GM19452 (cell line): ENCODE measurements at regions not wholly inside any gene's neighbourhood (a gene's known extent, or its start where the extent isn't known, plus 50 kb on each side); places are given as distances from the start of the nearest gene placed in this dataset.

ENCODE experiments used
- ATAC-seq: cut with Tn5 transposase; IDR thresholded peaks from one replicate; pipeline ENCODE4 v1.9.1; 2021; ENCODE audit not compliant: unreplicated experiment

GRCh38 chr4:11268149-11268548 lies 160.5 kb downstream of the HS3ST1 start:
- ATAC-seq = no peak

GRCh38 chr4:11264841-11265240 lies 163.9 kb downstream of the HS3ST1 start:
- ATAC-seq = no peak

DNA sequence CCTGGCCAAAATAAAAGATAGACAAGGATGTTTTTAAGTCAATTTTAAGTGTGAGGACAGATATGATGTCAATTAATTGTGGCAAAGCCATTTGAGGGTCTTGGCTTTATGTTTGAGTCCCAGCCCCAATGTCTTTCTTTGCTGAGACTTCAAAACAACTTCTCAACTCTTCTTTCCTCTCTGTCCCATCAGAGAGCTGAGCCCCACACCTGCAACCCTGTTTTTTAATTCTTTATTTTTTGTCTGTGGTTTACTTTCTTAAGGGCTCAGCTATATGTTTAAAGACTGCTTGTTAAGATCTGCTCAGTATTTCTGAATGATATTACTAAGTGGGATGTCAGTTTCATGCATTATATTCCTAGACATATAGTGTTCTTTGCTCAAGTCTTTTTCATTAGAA lies 164.3 kb downstream of the HS3ST1 start:
- no peak for ATAC-seq

- no peak for ATAC-seq
Observed at GRCh38 chr4:11263208-11263607, 165.5 kb downstream of the HS3ST1 start.

DNA sequence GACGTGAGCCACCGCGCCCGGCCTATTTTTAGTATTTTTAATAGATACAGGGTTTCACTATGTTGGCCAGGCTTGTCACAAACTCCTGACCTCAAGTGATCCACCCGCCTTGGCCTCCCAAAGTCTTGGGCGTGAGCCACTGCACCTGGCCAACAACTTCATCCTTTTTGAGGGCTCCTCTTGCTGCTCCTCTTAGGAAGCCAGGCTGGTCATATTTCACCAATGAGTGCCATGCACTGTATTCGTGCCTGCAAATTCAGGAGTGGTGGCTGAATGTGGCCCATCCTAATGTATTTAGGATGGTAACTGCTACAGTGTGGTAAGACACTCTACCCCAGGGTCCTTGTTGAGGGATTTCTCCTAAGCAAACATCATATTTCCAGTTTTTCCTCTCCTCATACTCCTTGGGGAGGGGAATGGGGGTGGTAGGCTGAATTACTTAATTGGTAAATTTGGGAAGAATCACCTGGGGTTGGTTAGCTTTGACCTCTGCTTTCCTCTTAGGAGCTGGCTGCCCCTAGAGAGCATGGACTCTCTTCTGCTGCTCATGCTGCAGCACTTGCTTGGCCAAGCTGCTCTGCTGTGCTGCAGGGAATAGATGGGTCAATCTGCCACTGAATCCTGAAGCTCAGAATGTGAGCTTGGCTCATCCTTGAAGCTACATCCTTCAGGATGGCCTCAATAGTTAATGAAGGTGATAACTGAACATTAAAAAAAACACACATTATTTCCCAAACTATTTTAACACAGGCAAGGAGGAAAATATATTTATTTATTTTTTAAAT lies 167.4 kb downstream of the HS3ST1 start:
- no peak for ATAC-seq

- ATAC-seq = no peak
Observed at GRCh38 chr4:11259837-11260236, 168.9 kb downstream of the HS3ST1 start.

GRCh38 chr4:11252149-11252548 lies 176.5 kb downstream of the HS3ST1 start:
- ATAC-seq = no peak

DNA sequence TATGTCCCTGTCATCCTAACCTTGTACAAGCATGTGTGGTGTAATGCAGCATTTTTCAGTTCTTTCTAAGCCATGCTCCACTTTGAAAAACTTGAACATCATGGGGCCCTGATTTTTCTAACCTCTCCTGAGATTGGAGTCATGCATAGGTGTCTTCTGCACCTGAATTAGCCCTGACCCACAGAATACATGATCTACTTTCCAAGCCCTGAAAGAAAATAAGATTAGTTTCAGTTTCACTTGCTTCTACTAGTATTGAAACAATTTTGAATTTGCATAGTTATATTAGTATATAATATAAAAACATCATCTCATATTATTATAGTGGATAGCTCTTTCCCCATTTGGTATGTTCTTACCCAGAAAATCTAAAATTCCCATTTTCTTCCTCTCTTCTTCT lies 178.2 kb downstream of the HS3ST1 start:
- no peak for ATAC-seq

DNA sequence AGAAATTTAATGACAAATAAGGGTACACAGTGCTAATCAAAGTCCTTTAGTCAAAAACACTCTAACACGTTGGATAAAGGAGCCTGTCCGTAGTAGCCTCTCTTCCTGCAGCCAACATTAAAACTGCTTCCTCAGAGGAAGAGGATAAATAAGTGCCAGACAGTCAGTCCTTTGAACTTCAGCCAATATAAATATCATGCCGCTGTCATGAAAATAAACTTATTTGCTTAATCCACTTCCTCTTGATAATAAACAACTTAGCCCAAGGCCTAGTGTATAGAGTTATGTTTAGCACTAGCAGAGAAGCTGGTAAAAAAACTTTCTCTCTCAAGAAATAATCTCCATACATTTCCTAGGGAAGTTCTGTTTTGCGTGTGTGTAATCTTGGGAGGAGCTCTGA lies 196.7 kb downstream of the HS3ST1 start:
- ATAC-seq = no peak

DNA sequence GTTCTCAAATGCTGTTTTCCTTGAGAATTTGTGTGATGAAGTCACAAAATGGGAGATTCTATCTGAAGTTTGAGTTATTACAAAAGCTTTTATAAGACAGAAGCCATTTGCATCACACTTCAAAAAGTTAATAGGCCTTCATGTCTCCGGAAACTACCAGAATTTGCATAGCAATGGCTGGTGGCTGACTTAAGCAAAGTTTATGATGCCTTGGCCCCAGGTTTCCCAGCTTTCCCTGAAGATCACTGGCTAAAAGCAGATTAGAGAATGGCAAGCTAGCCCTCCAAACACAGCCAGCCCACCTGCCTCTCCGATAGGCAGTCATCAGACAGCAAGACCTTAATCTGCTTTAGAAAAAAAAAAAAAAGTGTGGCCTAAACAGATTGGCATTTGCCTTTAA lies 197.8 kb downstream of the HS3ST1 start:
- ATAC-seq = no peak

- ATAC-seq = no peak
Observed at GRCh38 chr4:11228530-11228929, 200.2 kb downstream of the HS3ST1 start.

DNA sequence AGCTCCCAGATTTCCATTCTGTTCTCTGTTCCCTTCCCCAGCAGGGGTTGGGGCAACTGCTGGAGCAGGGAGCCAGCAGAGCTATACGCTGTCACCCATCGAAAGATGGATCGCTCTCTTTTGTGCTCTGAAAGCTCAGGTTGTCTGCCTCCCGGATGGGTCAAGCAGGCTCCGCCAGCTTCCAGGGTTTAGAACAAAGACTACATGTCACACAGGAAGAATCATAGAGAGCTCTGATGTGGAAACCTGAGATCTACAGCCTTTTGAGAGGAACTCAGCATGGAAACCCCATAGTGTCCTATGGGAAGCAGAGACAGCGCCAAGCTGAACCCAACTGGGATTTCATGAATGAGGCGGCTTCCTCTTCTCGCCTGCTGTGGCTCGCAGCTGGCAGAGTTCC lies 205.4 kb downstream of the HS3ST1 start:
- no peak for ATAC-seq

DNA sequence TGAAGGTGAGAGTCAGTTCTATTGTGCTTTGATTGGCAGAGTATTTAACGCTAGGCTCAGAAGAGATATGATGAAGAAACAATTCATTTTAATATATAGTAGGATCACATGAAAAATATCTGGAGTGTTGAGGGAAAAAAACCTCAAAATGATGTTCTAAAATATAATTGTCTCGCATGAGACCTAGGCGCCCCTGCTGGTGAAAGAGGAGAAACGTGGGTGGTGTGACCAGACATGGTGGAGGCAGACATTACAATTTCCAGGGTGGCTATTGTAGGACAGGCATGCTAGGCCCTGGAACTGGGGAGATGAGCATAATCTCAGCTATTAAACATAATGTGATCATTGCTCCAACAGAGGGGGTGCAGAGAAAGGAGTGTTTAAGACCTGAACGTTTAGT lies 210.0 kb downstream of the HS3ST1 start:
- no peak for ATAC-seq

- ATAC-seq = no peak
Observed at GRCh38 chr4:11216520-11216919, 212.2 kb downstream of the HS3ST1 start.

- no peak for ATAC-seq
Observed at GRCh38 chr4:11214281-11214680, 214.4 kb downstream of the HS3ST1 start.

GRCh38 chr4:11209826-11210225 lies 218.9 kb downstream of the HS3ST1 start:
- ATAC-seq = no peak

GRCh38 chr4:11201256-11201655 lies 227.4 kb downstream of the HS3ST1 start:
- ATAC-seq = no peak

- no peak for ATAC-seq
Observed at GRCh38 chr4:11198516-11199305, 230.0 kb downstream of the HS3ST1 start.

GRCh38 chr4:11197631-11198341 lies 230.9 kb downstream of the HS3ST1 start:
- ATAC-seq = no peak

DNA sequence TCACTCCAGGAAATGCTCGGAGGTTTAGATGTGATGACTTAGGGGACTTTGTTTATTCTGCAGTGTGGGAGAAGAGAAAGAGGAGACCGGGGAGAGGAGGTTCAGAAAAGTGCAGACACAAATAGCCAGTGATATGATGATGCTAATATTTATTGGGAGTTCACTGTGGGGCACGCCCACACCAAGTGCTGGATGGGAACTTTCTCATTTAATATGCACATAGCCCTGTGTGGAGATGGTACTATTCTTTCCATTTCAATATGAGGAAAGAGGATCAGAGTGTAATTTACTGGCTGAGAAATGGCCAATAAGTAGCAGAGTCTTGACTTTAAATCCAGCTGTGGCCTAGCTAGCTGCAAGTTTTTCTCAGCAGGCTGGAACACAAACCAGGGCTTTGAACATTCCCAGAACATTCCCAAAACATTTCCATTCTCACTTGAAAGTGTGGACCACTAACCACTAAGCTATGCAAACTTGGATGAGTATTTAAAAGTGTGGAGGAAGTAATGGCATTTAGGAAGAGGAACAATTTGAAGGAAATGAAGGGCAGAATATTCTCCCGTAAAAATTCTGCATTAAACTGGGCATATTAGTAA lies 231.7 kb downstream of the HS3ST1 start:
- no peak for ATAC-seq

- no peak for ATAC-seq
Observed at GRCh38 chr4:11194431-11194830, 234.3 kb downstream of the HS3ST1 start.
